Endodermal cell (in vitro differentiated cells): ENCODE measurements at regions not wholly inside any gene's neighbourhood (a gene's known extent, or its start where the extent isn't known, plus 50 kb on each side); places are given as distances from the start of the nearest gene placed in this dataset.

Experiments used
- DNase-seq: peaks from one replicate; pipeline ENCODE4 v3.0.0-alpha.2; 2017
- H3K27ac ChIP-seq: 2 replicates; pipeline ENCODE4 v1.5.1; 2013; ENCODE audit warnings: mild to moderate bottlenecking, low read depth, low read length, moderate library complexity
- H3K27me3 ChIP-seq: 2 replicates; pipeline ENCODE4 v1.6.1; 2013; ENCODE audit warnings: mild to moderate bottlenecking, low read length, moderate library complexity; ENCODE audit not compliant: insufficient read depth, control insufficient read depth, poor library complexity, severe bottlenecking
- H3K36me3 ChIP-seq: 2 replicates; pipeline ENCODE4 v1.7.0; 2013; ENCODE audit warnings: mild to moderate bottlenecking, low read length, moderate library complexity; ENCODE audit not compliant: control insufficient read depth, insufficient read depth
- H3K4me1 ChIP-seq: one replicate; pipeline ENCODE4 v1.7.0; 2013; ENCODE audit warnings: low read length; ENCODE audit not compliant: control insufficient read depth, insufficient read depth
- H3K4me3 ChIP-seq: 2 replicates; pipeline ENCODE4 v1.5.1; 2013; ENCODE audit warnings: mild to moderate bottlenecking, low read length, moderate library complexity
- H3K9ac ChIP-seq: 2 replicates; pipeline ENCODE4 v1.6.1; 2013; ENCODE audit warnings: mild to moderate bottlenecking, low read length, moderate library complexity; ENCODE audit not compliant: poor library complexity, severe bottlenecking; ENCODE audit errors: extremely low read depth
- H3K9me3 ChIP-seq: 2 replicates; pipeline ENCODE4 v1.6.1; 2013; ENCODE audit warnings: mild to moderate bottlenecking, low read length, moderate library complexity; ENCODE audit not compliant: control insufficient read depth
- H3K27ac Mint-ChIP-seq: 2 replicates; pipeline ENCODE4 v1.8.0; 2020; ENCODE audit warnings: mixed read lengths
- H3K27me3 Mint-ChIP-seq: 2 replicates; pipeline ENCODE4 v1.8.0; 2021; ENCODE audit warnings: mild to moderate bottlenecking, mixed read lengths; ENCODE audit not compliant: insufficient read depth
- H3K36me3 Mint-ChIP-seq: 2 replicates; pipeline ENCODE4 v1.8.0; 2020; ENCODE audit warnings: low read depth, mixed read lengths
- H3K4me1 Mint-ChIP-seq: 2 replicates; pipeline ENCODE4 v1.8.0; 2020; ENCODE audit warnings: mixed read lengths
- H3K4me3 Mint-ChIP-seq: 2 replicates; pipeline ENCODE4 v1.8.0; 2020; ENCODE audit warnings: mild to moderate bottlenecking, moderate library complexity, mixed read lengths
- H3K9me3 Mint-ChIP-seq: 2 replicates; pipeline ENCODE4 v1.8.0; 2020; ENCODE audit warnings: mild to moderate bottlenecking, mixed read lengths
- CTCF ChIP-seq: fragments of 200-600 bp; sonication (generic); conservative IDR thresholded peaks from 2 replicates; pipeline ENCODE4 v1.5.0; 2021; ENCODE audit warnings: antibody characterized with exemption, mild to moderate bottlenecking
- WGBS, 2 experiments: methylation state at CpG; one replicate each; pipeline versions ENCODE4 v1.1.5 to v1.1.7; 2013; ENCODE audit warnings: missing lambda C conversion rate in 2 of 2, mixed read lengths in 1 of 2; ENCODE audit not compliant: insufficient coverage in 1 of 2, insufficient read length in 1 of 2; 5-methylcytosine and 5-hydroxymethylcytosine counted together

- Mint-ChIP-seq H3K36me3 (no peaks in the 10 kb centered on the region), H3K4me1 (peaks cover 20% of the 10 kb centered on the region), H3K4me3 (no peak overlapping the region), H3K9me3 (peaks cover 2% of the 10 kb centered on the region), H3K27me3 (no peaks in the 10 kb centered on the region), H3K27ac (no peak overlapping the region)
- DNase-seq, result no peak
- no peak for TF ChIP-seq CTCF
- no peaks in the 10 kb centered on the region for H3K9me3 ChIP-seq
- H3K4me3 ChIP-seq, result no peak overlapping the region
- no peaks in the 10 kb centered on the region for H3K4me1 ChIP-seq
- H3K36me3 ChIP-seq, result no peaks in the 10 kb centered on the region
- H3K9ac ChIP-seq, result no peak overlapping the region
- H3K27me3 ChIP-seq, result peaks cover 3% of the 10 kb centered on the region
- no peak overlapping the region for H3K27ac ChIP-seq
Measured at GRCh38 chr13:91187522-91187921, 160.0 kb upstream of the MIR17HG start.

GRCh38 chr13:91189506-91189905 is 158.0 kb upstream of the MIR17HG start:
- Mint-ChIP-seq H3K36me3 (no peaks in the 10 kb centered on the region), H3K4me1 (peaks cover 16% of the 10 kb centered on the region), H3K9me3 (peaks cover 2% of the 10 kb centered on the region), H3K27ac (no peak overlapping the region), H3K27me3 (no peaks in the 10 kb centered on the region), H3K4me3 (no peak overlapping the region)
- no peak for DNase-seq
- no peak overlapping the region for H3K4me3 ChIP-seq
- no peak for TF ChIP-seq CTCF
- H3K4me1 ChIP-seq, result no peaks in the 10 kb centered on the region
- no peak overlapping the region for H3K27ac ChIP-seq
- H3K9me3 ChIP-seq, result no peaks in the 10 kb centered on the region
- no peaks in the 10 kb centered on the region for H3K36me3 ChIP-seq
- no peaks in the 10 kb centered on the region for H3K27me3 ChIP-seq
- WGBS, 2 experiments, result 93% methylated on average over 2 of the region's 3 CpGs; no CpG with 5 or more reads in 1 of the 2 experiments
- no peak overlapping the region for H3K9ac ChIP-seq

- Mint-ChIP-seq H3K27me3 (no peaks in the 10 kb centered on the region), H3K27ac (no peak overlapping the region), H3K36me3 (no peaks in the 10 kb centered on the region), H3K4me3 (no peak overlapping the region), H3K4me1 (peaks cover 15% of the 10 kb centered on the region), H3K9me3 (peaks cover 2% of the 10 kb centered on the region)
- H3K9me3 ChIP-seq, result no peaks in the 10 kb centered on the region
- TF ChIP-seq CTCF, result no peak
- no peaks in the 10 kb centered on the region for H3K36me3 ChIP-seq
- H3K27me3 ChIP-seq, result no peaks in the 10 kb centered on the region
- H3K4me1 ChIP-seq, result no peaks in the 10 kb centered on the region
- WGBS, 2 experiments, result 88 to 91% methylated on average over 2 of the region's 2 CpGs
- no peak overlapping the region for H3K4me3 ChIP-seq
- H3K27ac ChIP-seq, result no peak overlapping the region
- H3K9ac ChIP-seq, result no peak overlapping the region
- no peak for DNase-seq
Measured at GRCh38 chr13:91193358-91193757, 154.1 kb upstream of the MIR17HG start.
